H9 (cell line): ENCODE measurements at regions not wholly inside any gene's neighbourhood (a gene's known extent, or its start where the extent isn't known, plus 50 kb on each side); places are given as distances from the start of the nearest gene placed in this dataset.
A peak's percentile ranks its signal among the peaks of the same experiment; 100 is the strongest.
"Not testable (repeated sequence)": the region's sequence is repeated elsewhere in the genome, so short reads cannot be mapped to it uniquely, and the experiment has no call there.

Experiments used
- DNase-seq: peaks from one replicate; pipeline ENCODE4 v3.0.0-alpha.2; 2017
- H2AFZ ChIP-seq: one replicate; pipeline ENCODE4 v1.6.1; 2013; ENCODE audit warnings: mild to moderate bottlenecking, low read length, control low read depth, moderate library complexity
- H2AK5ac ChIP-seq: 2 replicates; pipeline ENCODE4 v1.6.1; 2013; ENCODE audit warnings: low read length, control low read depth, mixed read lengths; ENCODE audit not compliant: insufficient read length
- H2BK120ac ChIP-seq: one replicate; pipeline ENCODE4 v1.6.1; 2013; ENCODE audit warnings: low read depth, mild to moderate bottlenecking, low read length, control low read depth, inconsistent platforms; ENCODE audit not compliant: poor library complexity, severe bottlenecking
- H2BK12ac ChIP-seq: 2 replicates; pipeline ENCODE4 v1.6.1; 2013; ENCODE audit warnings: low read length, control low read depth, mixed read lengths, low read depth; ENCODE audit not compliant: insufficient read length
- H2BK15ac ChIP-seq: 2 replicates; pipeline ENCODE4 v1.6.1; 2013; ENCODE audit warnings: low read depth, low read length, control low read depth
- H2BK20ac ChIP-seq: one replicate; pipeline ENCODE4 v1.6.1; 2013; ENCODE audit warnings: low read depth, mild to moderate bottlenecking, low read length, control low read depth, inconsistent platforms; ENCODE audit not compliant: poor library complexity, severe bottlenecking
- H2BK5ac ChIP-seq: 2 replicates; pipeline ENCODE4 v1.6.1; 2013; ENCODE audit warnings: low read length, control low read depth, mixed read lengths; ENCODE audit not compliant: insufficient read length
- H3K14ac ChIP-seq: 2 replicates; pipeline ENCODE4 v1.6.1; 2013; ENCODE audit warnings: low read length, control low read depth; ENCODE audit not compliant: insufficient read depth
- H3K18ac ChIP-seq: 2 replicates; pipeline ENCODE4 v1.6.1; 2013; ENCODE audit warnings: low read depth, mild to moderate bottlenecking, mixed read lengths, low read length, control low read depth; ENCODE audit not compliant: insufficient read length
- H3K23ac ChIP-seq: 2 replicates; pipeline ENCODE4 v1.6.1; 2013; ENCODE audit warnings: low read length, control low read depth, mixed read lengths, low read depth; ENCODE audit not compliant: insufficient read length
- H3K23me2 ChIP-seq: 2 replicates; pipeline ENCODE4 v1.6.1; 2013; ENCODE audit warnings: low read depth, mild to moderate bottlenecking, mixed read lengths, low read length, control low read depth; ENCODE audit not compliant: insufficient read length, poor library complexity, severe bottlenecking
- H3K27ac ChIP-seq: 2 replicates; pipeline ENCODE4 v1.5.1; 2013; ENCODE audit warnings: low read length, control low read depth, mixed read lengths, low read depth; ENCODE audit not compliant: insufficient read length
- H3K27me3 ChIP-seq: 2 replicates; pipeline ENCODE4 v1.6.1; 2013; ENCODE audit warnings: low read length, control low read depth, inconsistent platforms; ENCODE audit not compliant: insufficient read depth
- H3K4ac ChIP-seq: 2 replicates; pipeline ENCODE4 v1.6.1; 2013; ENCODE audit warnings: low read depth, mild to moderate bottlenecking, control low read depth, inconsistent platforms, low read length, moderate library complexity
- H3K4me1 ChIP-seq: 2 replicates; pipeline ENCODE4 v1.6.1; 2013; ENCODE audit warnings: low read length, control low read depth, inconsistent platforms; ENCODE audit not compliant: insufficient read depth
- H3K4me2 ChIP-seq: 2 replicates; pipeline ENCODE4 v1.6.1; 2013; ENCODE audit warnings: low read length, control low read depth, mixed read lengths; ENCODE audit not compliant: insufficient read length, insufficient read depth
- H3K56ac ChIP-seq: 2 replicates; pipeline ENCODE4 v1.6.1; 2013; ENCODE audit warnings: low read depth, mild to moderate bottlenecking, mixed read lengths, low read length, control low read depth; ENCODE audit not compliant: insufficient read length
- H3K79me1 ChIP-seq: 2 replicates; pipeline ENCODE4 v1.6.1; 2013; ENCODE audit warnings: low read depth, mild to moderate bottlenecking, moderate library complexity, low read length, control low read depth, inconsistent platforms; ENCODE audit not compliant: insufficient read depth, poor library complexity, severe bottlenecking
- H3K79me2 ChIP-seq: 2 replicates; pipeline ENCODE4 v1.6.1; 2013; ENCODE audit warnings: low read length, control low read depth, inconsistent platforms; ENCODE audit not compliant: insufficient read depth
- H3K9ac ChIP-seq: 2 replicates; pipeline ENCODE4 v1.6.1; 2013; ENCODE audit warnings: low read length, control low read depth, mixed read lengths; ENCODE audit not compliant: insufficient read length; ENCODE audit errors: extremely low read depth
- H3K9me3 ChIP-seq: one replicate; pipeline ENCODE4 v1.6.1; 2013; ENCODE audit warnings: low read depth, low read length, inconsistent platforms; ENCODE audit not compliant: control insufficient read depth
- H3T11ph ChIP-seq: one replicate; pipeline ENCODE4 v1.6.1; 2013; ENCODE audit warnings: mild to moderate bottlenecking, low read length, control low read depth, inconsistent platforms
- H4K20me1 ChIP-seq: one replicate; pipeline ENCODE4 v1.6.1; 2013; ENCODE audit not compliant: control insufficient read depth, insufficient read length, insufficient read depth
- H4K5ac ChIP-seq: 2 replicates; pipeline ENCODE4 v1.6.1; 2013; ENCODE audit warnings: low read depth, mild to moderate bottlenecking, mixed read lengths, low read length, control low read depth; ENCODE audit not compliant: insufficient read length
- H4K8ac ChIP-seq: replicated peaks from 2 replicates; pipeline ENCODE4 v1.6.1; 2013; ENCODE audit warnings: low read length, control low read depth, mixed read lengths, low read depth; ENCODE audit not compliant: insufficient read length
- H4K91ac ChIP-seq: 2 replicates; pipeline ENCODE4 v1.6.1; 2013; ENCODE audit warnings: low read depth, mild to moderate bottlenecking, moderate library complexity, mixed read lengths, low read length, control low read depth; ENCODE audit not compliant: insufficient read length
- H3K27ac Mint-ChIP-seq, 3 experiments: 2 replicates in 2 of 3; 3 replicates in 1 of 3; pipeline ENCODE4 v1.8.0; 2020 to 2021; ENCODE audit warnings: mixed read lengths in 3 of 3, mild to moderate bottlenecking in 1 of 3, moderate library complexity in 1 of 3
- H3K27me3 Mint-ChIP-seq: 2 replicates; pipeline ENCODE4 v1.8.0; 2021; ENCODE audit warnings: low read depth, mild to moderate bottlenecking, moderate library complexity, mixed read lengths
- H3K36me3 Mint-ChIP-seq, 3 experiments: 2 replicates in 2 of 3; 3 replicates in 1 of 3; pipeline ENCODE4 v1.8.0; 2020 to 2021; ENCODE audit warnings: low read depth in 3 of 3, mixed read lengths in 3 of 3; ENCODE audit not compliant: insufficient read depth in 1 of 3
- H3K4me1 Mint-ChIP-seq, 2 experiments: 2 replicates each; pipeline ENCODE4 v1.8.0; 2020; ENCODE audit warnings: mixed read lengths in 2 of 2
- H3K4me3 Mint-ChIP-seq, 2 experiments: 2 replicates in 1 of 2; 3 replicates in 1 of 2; pipeline ENCODE4 v1.8.0; 2020 to 2021; ENCODE audit warnings: mild to moderate bottlenecking in 2 of 2, mixed read lengths in 2 of 2, moderate library complexity in 1 of 2
- H3K9me3 Mint-ChIP-seq, 2 experiments: 2 replicates in 1 of 2; 3 replicates in 1 of 2; pipeline ENCODE4 v1.8.0; 2020; ENCODE audit warnings: mild to moderate bottlenecking in 2 of 2, mixed read lengths in 2 of 2, moderate library complexity in 1 of 2
- WGBS: extraction: QIAGEN DNeasy Blood & Tissue Kit; methylation state at CpG from one replicate; pipeline ENCODE4 v1.1.7; 2013; ENCODE audit warnings: missing lambda C conversion rate, low lambda C conversion rate, mixed read lengths; ENCODE audit not compliant: insufficient read length; ENCODE audit errors: extremely low coverage; 5-methylcytosine and 5-hydroxymethylcytosine counted together

DNA sequence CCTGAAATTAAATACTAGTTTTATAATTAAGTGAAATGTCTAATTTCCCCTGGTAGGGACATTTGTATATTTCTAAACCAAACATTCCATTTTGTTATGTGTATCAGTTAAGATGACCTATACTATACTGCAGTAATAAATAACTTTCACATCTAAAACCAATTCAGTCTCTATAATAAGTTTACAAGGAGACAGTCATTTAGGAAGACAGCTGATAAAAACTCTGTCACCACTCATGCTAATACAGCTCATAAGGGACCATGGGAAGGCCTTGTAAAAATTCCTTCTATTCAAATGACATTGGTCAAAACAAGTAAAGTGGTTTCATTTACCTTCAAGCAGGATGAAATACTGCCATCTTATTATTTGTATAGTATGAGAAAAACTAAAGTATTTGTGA is 128.4 kb upstream of the C1QTNF3 start:
- H2AFZ ChIP-seq, H3K9ac ChIP-seq, H3K9me3 ChIP-seq, H3K27ac Mint-ChIP-seq, H4K20me1 ChIP-seq, H3K23ac ChIP-seq, H3K79me1 ChIP-seq, H2BK20ac ChIP-seq, H3T11ph ChIP-seq, H4K8ac ChIP-seq, H3K4me3 Mint-ChIP-seq, H2BK5ac ChIP-seq, H3K4me2 ChIP-seq, H3K23me2 ChIP-seq, H2BK12ac ChIP-seq, H2BK15ac ChIP-seq, DNase-seq, H2BK120ac ChIP-seq, H3K27ac ChIP-seq, H3K9me3 Mint-ChIP-seq, H3K27me3 ChIP-seq, H3K4me1 ChIP-seq, H3K14ac ChIP-seq, H3K18ac ChIP-seq, H4K91ac ChIP-seq, H4K5ac ChIP-seq, H3K4ac ChIP-seq, H2AK5ac ChIP-seq, H3K4me1 Mint-ChIP-seq, H3K27me3 Mint-ChIP-seq, H3K56ac ChIP-seq, H3K79me2 ChIP-seq: not testable (repeated sequence)
- H3K36me3 Mint-ChIP-seq, result peaks cover 4 to 32% (median 20%) of the 10 kb centered on the region in 3 experiments; a peak in 6 of 7 replicates

DNA sequence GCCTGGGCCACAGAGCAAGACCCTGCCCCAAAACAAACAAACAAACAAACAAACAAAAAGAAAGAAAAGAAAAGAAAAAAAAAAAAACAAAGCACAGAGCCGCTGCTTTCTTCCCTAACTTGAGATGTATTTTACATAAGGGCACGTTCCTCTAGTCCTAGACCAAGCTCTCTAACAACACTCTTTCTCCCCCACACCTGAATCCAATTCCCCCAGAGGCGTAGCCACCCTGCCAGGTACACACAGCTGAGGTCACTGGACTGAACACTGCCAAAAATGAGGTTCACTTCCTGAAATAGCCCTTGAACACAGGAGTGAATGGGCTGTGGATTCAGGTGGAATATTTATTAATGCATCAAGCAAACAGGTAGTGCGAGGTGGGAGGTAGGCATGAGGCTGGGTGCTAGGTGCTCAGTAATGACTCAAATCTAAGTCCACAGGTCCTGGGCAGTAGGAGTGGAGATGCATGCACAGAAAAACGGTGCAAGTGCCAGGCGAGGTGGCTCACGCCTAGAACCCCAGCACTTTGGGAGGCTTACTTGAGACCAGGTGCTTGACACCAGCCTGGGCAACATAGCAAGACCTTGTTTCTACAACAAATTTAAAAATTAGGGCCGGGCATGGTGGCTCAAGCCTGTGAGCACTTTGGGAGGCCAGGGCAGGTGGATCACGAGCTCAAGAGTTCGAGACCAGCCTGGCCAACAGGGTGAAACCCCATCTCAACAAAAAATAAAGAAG is 136.6 kb upstream of the C1QTNF3 start:
- not testable (repeated sequence) for H3K23ac ChIP-seq, H4K91ac ChIP-seq, H2AK5ac ChIP-seq, H3K4ac ChIP-seq, H3K4me1 Mint-ChIP-seq, H2BK5ac ChIP-seq, H3K4me2 ChIP-seq, H3K27me3 ChIP-seq, H3K27me3 Mint-ChIP-seq, H4K8ac ChIP-seq, H2BK15ac ChIP-seq, H3K9me3 Mint-ChIP-seq, H4K5ac ChIP-seq, H3K56ac ChIP-seq, H3K4me1 ChIP-seq, H4K20me1 ChIP-seq, H3K9me3 ChIP-seq, H3T11ph ChIP-seq, H3K23me2 ChIP-seq, H3K27ac ChIP-seq, H2BK120ac ChIP-seq, H3K14ac ChIP-seq, H3K79me1 ChIP-seq, H3K9ac ChIP-seq, H3K18ac ChIP-seq, H2BK12ac ChIP-seq, H2BK20ac ChIP-seq, H3K79me2 ChIP-seq, H2AFZ ChIP-seq, H3K4me3 Mint-ChIP-seq
- H3K27ac Mint-ChIP-seq, result peak overlapping the region in 2 of 3 experiments; percentile 5 to 22; a peak in 4 of 7 replicates
- no CpG with 5 or more reads among the region's 10 CpGs for WGBS
- DNase-seq, result peak; percentile 28
- peaks cover 9 to 56% (median 54%) of the 10 kb centered on the region in 3 experiments; a peak in 6 of 7 replicates for H3K36me3 Mint-ChIP-seq
